HepG2 (cell line): ENCODE measurements at regions not wholly inside any gene's neighbourhood (a gene's known extent, or its start where the extent isn't known, plus 50 kb on each side); places are given as distances from the start of the nearest gene placed in this dataset.

Experiments
- ATAC-seq: fragments of 200-7000 bp; cut with Tn5 transposase; 3 replicates; pipeline ENCODE4 v1.9.1; 2020; ENCODE audit warnings: mild to moderate bottlenecking, moderate library complexity
- BruUV-seq: library from RNA; stranded (reverse); fragments of 400-500 nt; replicated peaks from 2 replicates; lab custom pipeline; 2021; lab: Mats Ljungman, UMichigan
- CTCF ChIA-PET: fragments of 300-600 bp; formaldehyde crosslinking; extraction: SDS; loops from one replicate; lab custom pipeline; 2021; ENCODE audit warnings: low total read pairs, inconsistent platforms, low intra/inter-chr PET ratio; lab: Yijun Ruan, JAX
- POLR2A ChIA-PET: fragments of 350-600 bp; sonication (Branson Sonifier 250); formaldehyde crosslinking; loops from one replicate; lab custom pipeline; 2020; ENCODE audit warnings: antibody characterized with exemption, inconsistent platforms; lab: Yijun Ruan, JAX
- DNase-seq: peaks from one replicate; pipeline ENCODE4 v3.0.0-alpha.2; 2015; ENCODE audit warnings: low spot score
- FAIRE-seq: peaks from 3 replicates; lab custom pipeline; 2011; peaks lifted over from hg19 to GRCh38; lab: Jason Lieb, UNC
- H2AFZ ChIP-seq: one replicate; pipeline ENCODE4 v1.6.1; 2011; ENCODE audit warnings: low read length, inconsistent platforms
- H3K27ac ChIP-seq: fragments of 300-600 bp; 3 replicates; pipeline ENCODE4 v1.8.0; 2011; ENCODE audit warnings: mixed run types, mild to moderate bottlenecking, mixed read lengths, low read length, inconsistent platforms; ENCODE audit not compliant: insufficient read depth; ENCODE audit errors: extremely low read length
- H3K27me3 ChIP-seq, 2 experiments: fragments of 200-600 bp in 1 of 2; 2 replicates in 1 of 2; 3 replicates in 1 of 2; pipeline versions ENCODE4 v1.6.0 to v1.8.0; 2011; ENCODE audit warnings: low read length in 2 of 2, mild to moderate bottlenecking in 2 of 2, moderate library complexity in 2 of 2, inconsistent platforms in 1 of 2; ENCODE audit not compliant: insufficient read depth in 2 of 2, control insufficient read depth in 1 of 2
- H3K36me3 ChIP-seq, 2 experiments: fragments of 200-600 bp in 1 of 2; replicated peaks in 1 of 2; 2 replicates in 1 of 2; 3 replicates in 1 of 2; pipeline versions ENCODE4 v1.5.1 to v1.8.0; 2011; ENCODE audit warnings: low read length in 2 of 2, inconsistent platforms in 1 of 2; ENCODE audit not compliant: insufficient read depth in 2 of 2, control insufficient read depth in 1 of 2
- H3K4me1 ChIP-seq: 2 replicates; pipeline ENCODE4 v1.5.1; 2012; ENCODE audit warnings: low read length, inconsistent platforms; ENCODE audit not compliant: insufficient read depth
- H3K4me2 ChIP-seq: 2 replicates; pipeline ENCODE4 v1.6.0; 2011; ENCODE audit warnings: low read depth, low read length, inconsistent platforms
- H3K4me3 ChIP-seq, 3 experiments: fragments of 200-600 bp in 1 of 3; sonication (generic), shearing (Covaris generic) in 1 of 3; replicated peaks in 1 of 3; 2 replicates each; pipeline ENCODE4 v1.5.1; 2011 to 2016; ENCODE audit warnings: low read length in 3 of 3, inconsistent platforms in 2 of 3, low read depth in 2 of 3, mild to moderate bottlenecking in 2 of 3, control low read depth in 1 of 3, mixed read lengths in 1 of 3; ENCODE audit not compliant: insufficient read depth in 1 of 3
- H3K79me2 ChIP-seq: one replicate; pipeline ENCODE4 v1.6.1; 2011; ENCODE audit warnings: low read length, inconsistent platforms; ENCODE audit not compliant: insufficient read depth
- H3K9ac ChIP-seq: 2 replicates; pipeline ENCODE4 v1.6.0; 2011; ENCODE audit warnings: mild to moderate bottlenecking, low read depth, low read length, inconsistent platforms; ENCODE audit not compliant: insufficient read depth
- H3K9me3 ChIP-seq: 2 replicates; pipeline ENCODE4 v1.5.1; 2012; ENCODE audit warnings: mild to moderate bottlenecking, low read length
- H4K20me1 ChIP-seq: 2 replicates; pipeline ENCODE4 v1.6.0; 2011; ENCODE audit warnings: inconsistent platforms, mild to moderate bottlenecking, low read length, moderate library complexity; ENCODE audit not compliant: insufficient read depth
- ARHGAP35 ChIP-seq: sonication (generic); formaldehyde crosslinking; IDR thresholded peaks from 2 replicates; pipeline ENCODE4 v1.9.0; 2022; ENCODE audit warnings: mild to moderate bottlenecking, inconsistent platforms, moderate library complexity, missing genetic modification reagents, borderline replicate concordance
- BRD4 ChIP-seq: sonication (generic); formaldehyde crosslinking; IDR thresholded peaks from 2 replicates; pipeline ENCODE4 v1.4.0; 2020; ENCODE audit warnings: missing genetic modification reagents
- EP300 ChIP-seq, 3 experiments: sonication (generic) in 1 of 3; formaldehyde crosslinking in 1 of 3; IDR thresholded peaks; 2 replicates each; pipeline versions ENCODE4 v1.5.1 to v1.6.1; 2011 to 2020; ENCODE audit warnings: low read depth in 2 of 3, low read length in 2 of 3, borderline replicate concordance in 1 of 3, improper control_type of control experiment in 1 of 3, mild to moderate bottlenecking in 1 of 3, missing genetic modification reagents in 1 of 3, moderate library complexity in 1 of 3
- FIP1L1 ChIP-seq: fragments of 200-400 bp; formaldehyde crosslinking; IDR thresholded peaks from 2 replicates; pipeline ENCODE4 v1.6.1; 2018; ENCODE audit warnings: low read depth, mild to moderate bottlenecking, low read length, moderate library complexity, borderline replicate concordance; ENCODE audit not compliant: insufficient read depth
- GABPA ChIP-seq, 2 experiments: IDR thresholded peaks; 2 replicates each; pipeline ENCODE4 v1.6.1; 2011 to 2016; ENCODE audit warnings: low read depth in 2 of 2, low read length in 1 of 2, missing biosample characterization in 1 of 2, missing genetic modification characterization in 1 of 2
- HOMEZ ChIP-seq: IDR thresholded peaks from 2 replicates; pipeline ENCODE4 v1.6.1; 2016; ENCODE audit warnings: low read depth
- HOXA7 ChIP-seq: sonication (generic); formaldehyde crosslinking; IDR thresholded peaks from 2 replicates; pipeline ENCODE4 v1.8.1; 2022; ENCODE audit warnings: mild to moderate bottlenecking, missing genetic modification reagents, moderate library complexity
- MED13 ChIP-seq: sonication (generic); formaldehyde crosslinking; IDR thresholded peaks from 2 replicates; pipeline ENCODE4 v1.5.0; 2020; ENCODE audit warnings: missing genetic modification reagents
- RFX3 ChIP-seq: IDR thresholded peaks from 2 replicates; pipeline ENCODE4 v1.6.1; 2016; ENCODE audit warnings: missing biosample characterization, missing genetic modification reagents
- SIX4 ChIP-seq: sonication (generic); formaldehyde crosslinking; IDR thresholded peaks from 2 replicates; pipeline ENCODE4 v1.4.0; 2020; ENCODE audit warnings: missing genetic modification reagents
- TGIF2 ChIP-seq: IDR thresholded peaks from 2 replicates; pipeline ENCODE4 v1.6.1; 2016; ENCODE audit warnings: control low read depth, missing compliant biosample characterization
- ZBTB46 ChIP-seq: sonication (generic); formaldehyde crosslinking; IDR thresholded peaks from 2 replicates; pipeline ENCODE4 v1.4.0; 2020; ENCODE audit warnings: mild to moderate bottlenecking, missing genetic modification reagents, borderline replicate concordance
- ZNF230 ChIP-seq: sonication (generic); formaldehyde crosslinking; IDR thresholded peaks from 2 replicates; pipeline ENCODE4 v1.4.0; 2020; ENCODE audit warnings: mild to moderate bottlenecking, missing genetic modification reagents
- ZNF34 ChIP-seq: sonication (generic); formaldehyde crosslinking; IDR thresholded peaks from 2 replicates; pipeline ENCODE4 v1.4.0; 2020; ENCODE audit warnings: mild to moderate bottlenecking, missing genetic modification reagents, borderline replicate concordance
- WGBS: methylation state at CpG from one replicate; pipeline ENCODE4 v1.1.6; 2017; ENCODE audit warnings: low lambda C conversion rate; 5-methylcytosine and 5-hydroxymethylcytosine counted together
- in situ Hi-C: cut with HindIII; loops from 2 replicates; pipeline ENCODE4 v1.10.0; 2017; ENCODE audit warnings: low pct_unique_long_range_greater_than_20kb; ENCODE audit not compliant: extremely low pct_ligation_motif_present
- intact Hi-C: fragments of 100-400 bp; cut with micrococcal nuclease; formaldehyde crosslinking; loops from one replicate; pipeline ENCODE4 v1.10.0; 2022; ENCODE audit not compliant: unreplicated experiment

GRCh38 chr10:131018886-131019500 lies 292.5 kb downstream of the TCERG1L start:
- WGBS: 20% methylated on average over 13 of the region's 14 CpGs
- POLR2A ChIA-PET: no interaction called here
- no peaks in the 10 kb centered on the region for H3K36me3 ChIP-seq
- H3K4me2 ChIP-seq: no peak overlapping the region
- H3K27ac ChIP-seq: no peak overlapping the region
- CTCF ChIA-PET: no interaction called here
- no peaks in the 10 kb centered on the region for H3K79me2 ChIP-seq
- no peak overlapping the region for H2AFZ ChIP-seq
- ATAC-seq (no peak), FAIRE-seq (no peak), DNase-seq (peak; percentile 6)
- no peaks in the 10 kb centered on the region; the same call in 1 of the 2 replicates for H3K4me1 ChIP-seq
- no peaks in the 10 kb centered on the region for H3K9me3 ChIP-seq
- H3K27me3 ChIP-seq: peaks cover 0 to 18% of the 10 kb centered on the region in 2 experiments; a peak in 3 of 5 replicates
- no peaks in the 10 kb centered on the region for H4K20me1 ChIP-seq
- no peak for TF ChIP-seq MED13 (CRISPR knock-in tag)
- TF ChIP-seq GABPA (IDR thresholded peaks at IDR 0.05; ENCODE audit: low read depth, low read length): no peak
- TF ChIP-seq GABPA (CRISPR knock-in tag; IDR thresholded peaks at IDR 0.05; ENCODE audit: low read depth): 0 out of 2 replicates have a peak, but pooled peaks have one; percentile 20
- TF ChIP-seq TGIF2: no peak
- no peak for TF ChIP-seq EP300 (IDR thresholded peaks at IDR 0.05; ENCODE audit: low read depth in 2 of 2, low read length in 2 of 2)
- no peak for TF ChIP-seq EP300 (CRISPR knock-in tag; IDR thresholded peaks at IDR 0.05; ENCODE audit: borderline replicate concordance)
- TF ChIP-seq BRD4 (CRISPR knock-in tag): no peak
- in situ Hi-C loops (no loop called here), intact Hi-C loops (no loop called here)
- no peak overlapping the region for H3K9ac ChIP-seq
- no TSS peak for BruUV-seq
- H3K4me3 ChIP-seq: no peak overlapping the region

- ATAC-seq (no peak), DNase-seq (no peak), FAIRE-seq (no peak)
- no peaks in the 10 kb centered on the region for H4K20me1 ChIP-seq
- TF ChIP-seq HOMEZ (CRISPR knock-in tag) (no peak), ARHGAP35 (no peak), RFX3 (CRISPR knock-in tag) (no peak), ZBTB46 (CRISPR knock-in tag) (no peak), HOXA7 (CRISPR knock-in tag) (no peak), SIX4 (CRISPR knock-in tag) (no peak), ZNF34 (CRISPR knock-in tag) (no peak), FIP1L1 (no peak), ZNF230 (CRISPR knock-in tag) (no peak), TGIF2 (no peak)
- no peak overlapping the region for H3K4me2 ChIP-seq
- ChIA-PET POLR2A (no interaction called here), CTCF (no interaction called here)
- no peak overlapping the region for H3K27ac ChIP-seq
- no peak overlapping the region for H2AFZ ChIP-seq
- in situ Hi-C loops (no loop called here), intact Hi-C loops (no loop called here)
- H3K79me2 ChIP-seq: no peaks in the 10 kb centered on the region
- no peaks in the 10 kb centered on the region for H3K36me3 ChIP-seq
- no peaks in the 10 kb centered on the region for H3K9me3 ChIP-seq
- BruUV-seq: no TSS peak
- peaks cover 0 to 18% of the 10 kb centered on the region in 2 experiments; a peak in 3 of 5 replicates for H3K27me3 ChIP-seq
- no peak overlapping the region for H3K9ac ChIP-seq
- H3K4me3 ChIP-seq: no peak overlapping the region
- 19% methylated on average over 8 of the region's 11 CpGs for WGBS
- no peaks in the 10 kb centered on the region; the same call in 1 of the 2 replicates for H3K4me1 ChIP-seq
Observed at GRCh38 chr10:131019696-131020095, 291.8 kb downstream of the TCERG1L start.
